HG02623 (cell line): ENCODE measurements at regions not wholly inside any gene's neighbourhood (a gene's known extent, or its start where the extent isn't known, plus 50 kb on each side); places are given as distances from the start of the nearest gene placed in this dataset.

Experiments
- ATAC-seq: cut with Tn5 transposase; IDR thresholded peaks from one replicate; pipeline ENCODE4 v1.9.1; 2021; ENCODE audit warnings: moderate library complexity; ENCODE audit not compliant: unreplicated experiment

- no peak for ATAC-seq
Observed at GRCh38 chr2:48250943-48251342, 63.5 kb upstream of the FOXN2 start.

DNA sequence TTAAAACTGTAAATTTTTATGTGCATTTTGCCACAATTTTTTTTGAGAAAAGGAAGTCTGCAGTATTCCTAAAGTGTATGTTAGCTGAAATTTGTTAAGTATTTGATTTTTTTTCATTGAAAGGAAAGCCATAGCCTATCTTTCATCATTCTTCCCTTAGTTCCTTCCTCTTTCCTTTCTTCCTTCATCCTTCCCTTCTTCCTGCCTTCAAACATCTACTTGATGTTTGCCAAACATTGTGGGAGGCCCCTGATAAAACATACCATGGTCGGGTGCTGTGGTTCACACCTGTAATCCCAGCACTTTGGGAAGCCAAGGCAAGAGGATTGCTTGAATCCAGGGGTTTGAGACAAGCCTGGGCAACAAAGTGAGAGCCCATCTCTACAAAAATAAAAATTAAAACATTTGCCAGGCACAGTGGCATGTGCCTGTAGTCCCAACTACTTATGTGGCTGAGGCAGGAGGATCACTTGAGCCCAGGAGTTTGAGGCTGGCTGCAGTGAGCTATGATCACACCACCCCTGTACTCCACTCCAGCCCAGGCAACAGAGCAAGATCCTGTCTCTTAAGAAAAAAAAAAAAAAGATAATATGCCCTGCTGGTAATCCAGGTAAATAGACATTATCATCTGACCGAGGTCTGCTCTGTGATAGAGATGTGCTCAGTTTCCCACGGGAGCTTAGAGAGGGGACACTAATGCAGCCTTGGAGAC is 62.9 kb upstream of the FOXN2 start:
- ATAC-seq, result no peak

DNA sequence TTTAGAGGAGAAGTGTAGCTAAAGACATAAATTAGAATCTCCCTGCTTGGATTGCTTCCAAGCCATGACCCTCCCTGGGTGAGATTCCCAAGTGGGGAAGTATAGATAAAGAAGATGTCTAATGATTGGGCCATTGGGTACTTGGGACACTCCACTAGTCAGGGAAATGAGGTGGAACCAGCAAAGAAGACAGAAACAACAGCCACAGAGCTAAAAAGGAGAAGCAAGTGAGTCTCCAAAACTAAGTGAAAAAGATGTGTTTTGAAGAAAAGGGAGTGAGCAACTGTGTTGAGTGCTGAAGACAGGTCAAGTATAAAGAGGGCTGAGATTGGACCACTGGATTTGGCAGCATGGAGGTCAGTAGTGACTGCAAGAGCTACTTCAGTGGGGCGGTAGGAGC is 61.2 kb upstream of the FOXN2 start:
- no peak for ATAC-seq

DNA sequence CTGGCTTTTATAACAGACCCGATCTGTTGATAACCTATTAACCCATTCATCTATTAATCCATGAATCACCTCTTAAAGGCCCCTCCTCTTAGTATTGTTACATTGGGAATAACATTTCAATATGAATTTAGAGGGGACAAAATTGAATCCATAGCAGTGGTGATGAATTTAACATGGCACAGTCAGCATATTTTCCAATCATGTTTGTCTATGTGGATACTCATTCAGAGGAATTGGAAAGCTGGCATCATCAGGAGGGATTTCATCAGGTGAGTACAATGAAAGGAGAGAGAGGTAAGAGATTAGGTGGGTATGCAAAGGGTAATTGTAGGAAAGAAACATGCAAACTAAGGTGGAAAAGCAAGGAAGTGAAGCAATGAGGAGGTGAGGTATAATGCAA is 59.6 kb upstream of the FOXN2 start:
- no peak for ATAC-seq

GRCh38 chr2:48257456-48257855 is 57.0 kb upstream of the FOXN2 start:
- no peak for ATAC-seq

DNA sequence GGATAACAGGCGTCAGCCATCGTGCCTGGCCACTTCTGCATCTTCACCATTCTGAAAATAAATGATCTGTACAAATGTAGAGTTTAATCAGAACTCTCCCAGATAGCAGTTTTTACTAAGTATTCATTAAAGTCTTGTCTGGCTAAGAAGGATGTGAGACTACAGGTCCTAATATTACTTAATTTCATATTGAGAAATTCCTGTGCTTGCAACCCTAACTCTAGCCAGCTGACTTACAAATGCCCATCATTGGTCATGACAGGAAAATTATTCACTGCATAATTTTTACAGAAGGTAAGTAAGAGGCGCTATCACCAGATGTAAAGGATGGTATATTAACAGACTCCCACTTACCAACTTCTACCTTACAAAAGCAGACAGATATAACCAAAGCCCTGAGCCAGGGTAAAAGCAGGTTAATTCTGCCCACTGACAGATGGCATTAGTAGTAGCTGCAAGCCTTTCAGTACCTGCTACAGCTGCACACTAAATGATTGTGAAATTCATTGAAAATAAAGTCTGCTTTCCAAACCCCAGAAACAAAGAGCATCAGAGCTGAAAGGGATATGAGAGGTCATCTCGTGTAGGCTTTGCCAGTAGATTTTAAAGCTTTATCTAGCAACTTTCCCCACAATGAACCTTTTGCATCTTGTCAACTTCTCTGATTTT is 55.9 kb upstream of the FOXN2 start:
- no peak for ATAC-seq

GRCh38 chr2:48259811-48260210 is 54.7 kb upstream of the FOXN2 start:
- no peak for ATAC-seq

GRCh38 chr2:48264627-48265026 is 49.9 kb upstream of the FOXN2 start:
- no peak for ATAC-seq
